HG03060 (cell line): ENCODE measurements at regions not wholly inside any gene's neighbourhood (a gene's known extent, or its start where the extent isn't known, plus 50 kb on each side); places are given as distances from the start of the nearest gene placed in this dataset.
"Not testable (repeated sequence)": the region's sequence is repeated elsewhere in the genome, so short reads cannot be mapped to it uniquely, and the experiment has no call there.

Source experiments
- ATAC-seq: cut with Tn5 transposase; IDR thresholded peaks from one replicate; pipeline ENCODE4 v1.9.1; 2021; ENCODE audit warnings: low read depth, moderate number of reproducible peaks; ENCODE audit not compliant: unreplicated experiment

DNA sequence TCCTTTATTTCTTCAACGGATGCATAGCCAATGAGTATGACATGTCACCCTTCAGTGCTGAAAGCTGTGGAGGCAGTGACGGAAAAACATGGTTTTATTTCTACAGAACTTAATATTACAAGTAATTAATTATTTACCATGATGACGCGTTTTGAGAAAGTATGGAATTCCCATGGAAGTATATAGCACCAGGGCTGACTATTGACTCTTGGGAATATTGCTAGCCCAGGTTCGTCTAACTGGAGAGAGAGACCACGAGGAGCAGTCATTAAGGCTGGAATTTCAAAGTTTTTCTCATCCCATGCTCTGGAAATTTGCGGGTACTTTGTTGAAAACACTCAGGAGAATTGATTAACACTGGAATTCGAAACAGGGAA lies 155.2 kb upstream of the PRSS16 start:
- no peak for ATAC-seq

DNA sequence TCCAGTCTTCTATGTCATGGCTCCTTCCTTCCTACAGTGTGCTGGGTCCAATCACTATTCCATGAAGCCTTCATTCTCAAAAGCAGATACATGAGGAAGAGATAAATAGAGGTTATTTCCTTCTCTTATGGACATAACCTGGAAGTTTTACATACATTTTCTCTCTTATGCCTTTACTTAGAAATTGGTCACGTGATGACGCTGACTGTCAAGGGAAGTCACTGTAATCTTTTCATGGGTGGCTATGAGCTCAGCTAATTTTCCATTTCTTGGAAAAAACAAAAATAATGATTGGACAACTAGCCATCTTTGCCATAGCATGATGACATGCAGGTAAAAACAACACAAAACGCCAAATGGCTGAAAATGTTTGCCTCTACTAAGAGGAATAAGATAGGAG lies 151.6 kb upstream of the PRSS16 start:
- ATAC-seq, result no peak

DNA sequence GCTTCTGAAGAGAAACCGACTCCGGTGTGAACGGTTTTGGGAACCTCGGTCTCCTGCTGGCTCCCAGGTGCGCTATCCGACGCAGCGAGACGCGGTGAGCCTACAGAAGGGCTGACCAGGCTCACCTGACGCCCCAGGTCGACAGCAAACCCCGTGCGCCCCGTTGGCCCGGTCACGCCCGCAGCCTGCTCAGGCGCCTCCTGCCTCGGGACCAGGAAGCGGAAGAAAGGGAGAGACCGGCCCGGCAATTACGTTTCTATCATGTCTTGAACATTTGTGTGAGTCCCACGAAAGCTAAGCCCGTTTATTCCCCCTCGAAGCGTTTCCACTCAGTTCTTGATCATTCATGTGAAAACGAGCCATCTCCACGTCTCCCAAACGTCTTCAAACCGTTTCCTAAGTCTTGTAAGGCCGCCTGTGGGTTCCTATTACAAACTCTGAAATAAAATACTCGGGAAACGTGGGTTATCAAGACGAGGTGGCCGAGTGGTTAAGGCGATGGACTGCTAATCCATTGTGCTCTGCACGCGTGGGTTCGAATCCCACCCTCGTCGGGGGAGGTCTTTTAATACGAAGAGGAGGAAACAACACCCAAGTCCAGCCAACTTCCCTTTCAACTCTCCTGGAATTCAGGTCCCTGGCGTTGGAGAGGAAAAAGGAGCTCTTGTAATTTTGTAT lies 150.5 kb upstream of the PRSS16 start:
- ATAC-seq, result no peak

DNA sequence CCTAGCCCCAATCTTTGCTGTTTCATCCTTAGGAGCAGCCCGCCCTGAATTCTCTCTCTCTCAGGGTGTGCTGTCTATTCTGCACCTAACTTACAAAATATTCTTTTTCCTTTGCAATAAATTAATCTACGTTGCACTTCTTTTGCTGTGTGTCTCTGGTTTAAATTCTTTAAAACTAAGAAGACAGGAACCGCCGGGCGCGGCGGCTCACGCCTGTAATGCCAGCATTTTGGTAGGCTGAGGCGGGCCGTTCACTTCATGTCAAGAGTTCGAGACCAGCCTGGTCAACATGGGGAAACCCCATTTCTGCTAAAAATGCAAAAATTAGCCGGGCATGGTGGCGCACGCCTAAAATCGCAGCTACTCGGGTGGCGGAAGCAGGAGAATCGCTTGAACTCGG lies 148.5 kb upstream of the PRSS16 start:
- no peak for ATAC-seq

DNA sequence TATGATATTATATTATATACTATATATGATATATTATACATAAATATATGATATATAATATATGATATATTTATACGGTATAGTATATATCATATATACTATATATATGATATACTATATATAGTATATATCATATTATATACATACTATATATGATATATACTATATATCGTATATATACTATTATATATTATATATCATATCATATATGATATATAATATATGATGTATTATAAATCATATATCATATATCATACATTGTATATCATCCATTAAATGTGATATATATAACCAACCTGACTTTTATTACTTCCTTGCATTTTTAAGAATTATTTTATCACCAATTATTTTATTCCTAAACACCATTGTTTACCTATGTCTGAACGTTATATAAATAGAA lies 146.6 kb upstream of the PRSS16 start:
- no peak for ATAC-seq

DNA sequence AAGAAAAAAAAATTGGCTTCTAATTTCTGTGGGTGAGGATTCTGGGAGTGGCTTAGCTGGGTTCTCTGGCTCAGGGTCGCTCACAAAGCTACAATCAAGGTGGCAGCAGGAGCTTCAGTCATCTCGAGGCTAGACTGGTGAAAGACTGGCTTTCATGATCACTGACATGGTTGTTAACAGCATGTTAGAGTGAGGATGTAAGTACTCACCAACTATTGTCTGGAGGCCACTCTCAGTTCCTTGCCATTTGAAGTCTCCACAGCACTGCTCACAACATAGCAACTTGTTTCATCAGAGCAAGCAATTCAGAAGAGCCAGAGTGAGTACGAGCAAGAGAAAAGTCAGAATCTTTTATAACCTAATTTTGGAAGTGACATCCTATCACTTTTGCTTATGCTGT lies 145.7 kb upstream of the PRSS16 start:
- ATAC-seq, result no peak

DNA sequence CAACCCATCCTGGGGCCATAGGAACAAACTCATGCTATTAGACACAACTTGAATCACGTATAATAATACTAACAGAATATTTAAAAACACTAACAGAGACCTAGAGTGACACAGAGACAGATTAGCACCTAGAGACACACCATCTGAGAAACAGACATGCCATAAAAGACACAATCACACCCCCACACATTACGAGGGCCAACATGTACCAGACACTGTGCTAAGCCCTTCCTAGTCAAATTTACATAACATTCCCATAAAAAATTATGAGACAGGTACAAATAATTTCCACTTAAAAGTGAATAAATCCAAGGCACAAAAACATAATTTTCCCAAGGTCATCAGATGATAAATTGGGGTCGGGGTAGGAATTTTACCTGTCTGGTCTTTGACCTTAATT lies 141.1 kb upstream of the PRSS16 start:
- ATAC-seq, result no peak

DNA sequence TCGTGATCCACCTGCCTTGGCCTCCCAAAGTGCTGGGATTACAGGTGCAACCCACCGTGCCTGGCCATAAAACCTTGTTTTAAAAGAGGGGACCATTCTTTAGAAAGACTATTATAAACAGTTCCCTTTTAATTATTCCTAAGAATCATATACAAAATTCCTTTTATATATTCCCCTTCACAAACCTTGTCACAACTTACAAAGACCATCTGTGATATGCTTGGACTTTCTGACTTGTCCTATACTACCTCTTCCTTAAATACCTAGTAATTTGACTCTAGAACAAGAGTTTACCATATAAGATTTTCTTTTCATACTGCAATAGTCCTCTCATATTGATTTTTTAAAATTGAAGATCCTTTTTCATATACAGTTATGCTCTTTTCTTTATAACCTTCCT lies 135.8 kb upstream of the PRSS16 start:
- ATAC-seq, result no peak

DNA sequence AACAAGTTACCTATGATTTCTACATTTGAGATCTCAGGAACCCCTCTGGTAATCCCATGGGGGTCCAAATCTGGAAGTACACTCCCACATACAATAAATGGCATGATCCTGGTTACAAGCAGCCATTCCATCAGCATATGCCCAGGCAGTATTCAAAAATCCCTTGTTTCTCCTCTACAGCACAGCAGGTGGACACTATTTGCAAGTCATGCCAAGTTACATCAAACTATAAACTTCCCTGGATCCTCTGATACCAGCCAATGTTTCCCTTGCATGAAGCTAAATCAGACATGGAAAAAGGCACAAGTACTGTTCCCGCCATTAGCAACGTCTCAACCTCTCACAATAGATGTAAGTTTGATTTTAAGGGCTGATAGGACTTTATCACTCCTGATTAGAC lies 134.5 kb upstream of the PRSS16 start:
- no peak for ATAC-seq

DNA sequence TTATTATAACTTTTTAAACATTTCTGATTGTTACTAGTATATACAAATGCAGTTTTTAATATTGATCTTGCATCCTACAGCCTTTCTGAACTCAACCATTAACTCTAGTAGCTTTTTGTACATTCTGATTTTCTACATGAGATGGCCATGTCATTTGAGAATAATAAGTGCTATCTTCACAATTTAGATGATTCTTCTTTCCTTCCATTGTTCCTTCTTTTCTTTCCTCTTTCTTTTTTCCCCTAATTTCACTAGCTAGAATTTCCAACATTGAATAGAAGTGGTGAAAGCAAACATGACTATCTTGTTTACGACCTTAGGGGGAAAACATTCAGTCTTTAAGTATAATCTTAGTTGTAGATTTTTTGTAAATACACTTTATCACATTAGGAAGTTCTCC lies 128.2 kb upstream of the PRSS16 start:
- ATAC-seq, result no peak

DNA sequence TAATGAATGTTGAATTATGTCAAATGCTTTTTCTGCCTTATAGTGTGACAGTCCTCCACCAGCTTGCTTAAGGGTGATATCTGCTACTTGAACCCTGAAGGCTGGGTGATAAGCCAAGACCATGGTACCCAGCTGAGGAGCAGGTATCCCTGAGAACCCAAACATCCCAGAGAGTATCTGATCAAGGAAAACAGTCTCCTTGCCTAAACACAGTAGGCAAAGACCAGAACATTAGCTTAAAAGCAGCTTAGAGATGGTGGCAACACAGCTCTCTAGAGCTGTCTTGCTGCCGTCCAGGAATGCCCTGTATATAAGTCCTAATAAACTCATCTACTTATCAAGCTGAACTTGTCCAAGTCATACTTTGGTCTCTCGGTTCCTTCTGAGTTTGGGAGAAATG lies 127.7 kb upstream of the PRSS16 start:
- no peak for ATAC-seq

DNA sequence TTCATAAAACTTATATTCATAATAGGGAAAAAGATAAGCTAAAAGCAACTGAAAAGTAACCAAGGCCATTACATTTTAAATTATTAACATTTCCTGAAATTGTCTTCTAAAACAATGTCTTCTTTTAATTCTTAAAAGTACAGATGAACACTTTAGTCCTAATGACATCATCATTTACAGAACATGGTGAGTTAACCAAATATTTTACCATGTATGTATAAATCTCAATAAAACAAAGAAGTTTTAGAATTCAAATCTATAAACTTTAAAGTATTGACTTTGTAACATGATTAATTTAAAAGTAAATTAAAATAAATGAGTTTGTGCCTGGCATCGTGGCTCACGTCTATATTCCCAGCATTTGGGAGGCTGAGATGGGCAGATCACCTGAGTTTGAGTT lies 125.9 kb upstream of the PRSS16 start:
- ATAC-seq, result no peak

DNA sequence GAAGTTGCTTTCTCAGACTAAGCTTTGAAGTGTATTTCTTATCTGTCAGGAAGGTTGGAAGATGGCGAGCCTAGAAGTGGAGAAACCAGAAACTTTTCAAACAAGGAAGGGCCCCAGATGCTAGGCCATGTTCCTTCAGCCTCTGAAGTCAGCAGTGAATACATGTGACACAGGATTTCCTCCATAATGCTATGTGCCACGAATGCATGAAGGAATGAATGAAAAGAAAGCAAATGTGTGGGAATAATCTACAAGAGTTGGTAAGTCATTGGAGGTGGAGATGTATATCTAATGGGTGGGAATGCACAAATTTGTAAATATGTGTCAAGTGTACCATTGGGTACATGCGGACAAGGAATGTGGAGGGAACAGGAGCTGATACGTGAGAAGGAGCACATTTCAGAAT lies 123.2 kb upstream of the PRSS16 start:
- ATAC-seq, result no peak

DNA sequence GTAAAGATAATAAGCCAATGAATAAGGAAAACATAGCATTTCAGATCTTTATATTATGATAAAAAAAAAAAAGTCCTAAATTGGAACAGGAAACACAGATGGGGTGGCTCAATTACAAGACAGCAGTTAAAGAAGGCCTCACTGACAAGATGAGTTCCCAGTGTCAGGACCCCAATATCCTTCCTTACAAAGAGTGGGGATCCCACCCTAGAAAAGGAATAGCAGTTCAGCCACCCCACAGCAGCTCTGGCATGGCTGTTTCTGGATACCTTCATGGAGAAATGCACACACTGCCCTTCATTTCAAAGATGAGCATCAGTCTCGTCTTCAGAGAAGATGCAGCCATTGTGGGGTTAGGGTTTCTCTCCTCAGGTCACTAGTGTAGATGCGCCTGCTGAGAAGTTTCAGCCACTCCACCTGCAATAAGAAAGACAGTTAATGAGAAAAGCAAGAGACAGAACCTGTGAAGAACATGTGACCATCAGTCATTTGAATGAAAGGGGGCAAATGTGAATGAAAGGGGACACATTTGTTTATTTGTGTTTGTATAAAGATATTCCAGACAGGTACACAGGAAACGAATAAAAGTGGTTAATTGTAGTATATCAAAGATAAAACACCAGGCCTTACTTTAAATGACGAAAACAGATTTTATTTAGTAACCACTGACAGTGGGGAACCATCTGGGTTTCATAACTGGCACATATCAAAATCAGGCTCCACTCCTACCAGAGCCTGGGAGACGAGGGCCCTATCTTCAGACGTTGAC lies 121.3 kb upstream of the PRSS16 start:
- ATAC-seq, result no peak

DNA sequence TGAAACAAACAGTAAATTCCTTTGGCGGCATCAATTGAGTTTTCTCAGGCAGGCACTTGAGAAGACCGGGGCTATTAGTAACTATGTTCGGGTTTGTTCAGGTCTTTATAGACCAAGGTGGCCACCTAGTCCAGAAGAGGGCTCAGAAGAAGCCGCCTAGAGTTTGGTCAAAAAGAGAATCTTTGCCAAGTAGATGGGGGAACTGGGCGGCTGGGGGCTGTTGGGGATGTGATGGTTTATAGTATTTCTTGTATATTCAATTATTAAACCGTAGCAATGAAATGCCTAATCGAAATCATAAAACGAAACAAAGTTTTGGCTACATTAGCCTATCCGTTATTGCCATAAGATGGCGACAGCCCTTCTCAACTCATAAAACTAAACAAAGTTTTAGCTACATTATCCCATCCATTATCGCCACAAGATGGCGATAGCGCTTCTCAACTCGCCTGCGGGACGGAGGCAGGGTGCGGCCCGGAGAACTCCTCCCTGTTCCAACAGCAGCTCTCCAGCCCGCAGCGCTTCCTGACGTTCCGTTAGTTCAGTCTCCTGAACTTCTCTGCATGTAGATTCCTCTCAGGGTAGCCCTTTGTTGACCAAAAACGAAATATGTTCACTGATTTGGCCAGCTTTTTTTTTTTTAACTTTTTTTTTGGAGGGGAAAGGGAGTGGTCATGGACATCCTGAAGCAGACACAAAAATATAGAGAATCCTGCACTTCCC lies 120.5 kb upstream of the PRSS16 start:
- ATAC-seq, result no peak

DNA sequence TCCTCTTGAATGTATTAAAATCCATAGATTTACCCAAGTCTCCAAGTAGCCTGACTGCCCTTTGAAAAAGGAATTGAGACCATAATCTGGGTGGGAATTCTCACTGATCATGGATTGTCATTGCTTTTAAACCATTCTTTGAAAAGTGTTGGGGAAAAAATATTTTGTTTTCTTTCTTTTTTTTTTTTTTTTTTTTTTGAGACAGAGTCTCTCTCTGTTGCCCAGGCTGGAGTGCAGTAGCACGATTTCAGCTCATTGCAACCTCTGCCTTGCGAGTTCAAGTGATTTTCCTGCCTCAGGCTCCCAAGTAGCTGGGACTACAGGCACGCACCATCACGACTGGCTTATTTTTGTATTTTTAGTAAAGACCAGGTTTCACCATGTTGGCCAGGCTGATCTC lies 119.6 kb upstream of the PRSS16 start:
- ATAC-seq, result not testable (repeated sequence)

DNA sequence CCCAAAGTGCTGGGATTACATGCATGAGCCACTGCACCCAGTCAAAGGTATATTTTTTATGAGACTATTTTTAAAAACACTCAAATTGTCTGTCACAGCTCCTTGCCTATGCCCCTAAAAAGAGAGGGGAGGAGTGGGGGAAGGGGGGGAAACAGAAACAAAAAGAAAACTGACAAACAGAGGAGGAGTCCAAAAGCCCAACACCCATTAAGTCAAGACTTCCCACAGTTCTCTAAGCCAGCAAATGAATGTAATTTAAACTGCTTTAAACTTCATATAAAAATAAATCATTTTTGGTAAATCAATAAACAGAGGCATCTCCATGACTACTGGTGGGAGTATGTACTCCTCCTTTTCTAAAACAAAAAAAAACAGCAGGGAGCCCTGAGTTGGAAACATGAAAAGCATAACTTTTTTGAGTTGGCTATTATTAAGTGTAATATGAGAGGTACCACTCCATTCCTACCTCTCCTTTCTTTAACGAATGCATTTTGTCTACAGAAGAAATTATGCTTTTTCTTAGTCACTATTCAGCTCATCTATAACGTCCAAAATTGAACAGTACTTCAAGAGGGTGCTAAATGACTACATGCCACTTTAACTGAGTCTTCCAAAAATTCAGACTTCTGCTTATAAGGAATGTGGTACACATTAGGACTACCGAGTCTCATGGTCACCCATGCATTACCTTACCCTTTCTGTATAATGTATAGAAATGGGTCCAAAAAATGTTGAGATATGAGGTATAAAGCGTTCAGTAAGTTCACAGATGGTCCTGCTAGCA lies 119.0 kb upstream of the PRSS16 start:
- ATAC-seq, result no peak

DNA sequence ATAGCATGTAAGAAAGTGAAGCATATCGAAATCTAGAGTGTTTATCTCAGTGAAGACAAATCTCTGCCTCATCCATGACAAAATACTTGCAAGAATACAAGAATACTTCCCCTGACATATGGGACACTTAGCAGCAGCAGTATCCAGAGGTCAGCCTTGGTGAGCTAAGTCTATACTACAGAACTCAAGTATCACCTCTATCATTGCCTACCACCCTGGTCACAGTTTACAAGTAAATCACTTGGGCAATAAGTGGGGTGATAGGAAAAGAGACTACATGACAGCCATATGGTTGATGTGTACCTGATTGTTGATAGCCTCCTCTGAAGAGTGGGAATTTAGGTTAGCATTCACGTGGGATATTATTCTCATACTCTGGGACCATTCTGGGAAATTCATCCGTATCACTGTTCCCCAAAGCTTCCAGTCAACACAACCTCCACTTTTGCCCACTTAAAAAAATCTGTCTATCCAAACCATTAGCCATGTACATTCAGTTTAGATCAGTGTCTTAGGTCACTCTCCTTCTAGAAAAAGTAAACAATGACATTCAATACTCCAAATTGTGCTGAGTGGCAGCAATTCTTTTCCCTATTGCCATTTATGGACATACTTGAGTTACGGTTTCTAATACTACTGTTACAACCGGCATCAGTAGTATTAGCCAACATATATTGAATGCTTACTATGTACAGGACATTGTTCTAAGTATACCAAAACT lies 118.2 kb upstream of the PRSS16 start:
- no peak for ATAC-seq

DNA sequence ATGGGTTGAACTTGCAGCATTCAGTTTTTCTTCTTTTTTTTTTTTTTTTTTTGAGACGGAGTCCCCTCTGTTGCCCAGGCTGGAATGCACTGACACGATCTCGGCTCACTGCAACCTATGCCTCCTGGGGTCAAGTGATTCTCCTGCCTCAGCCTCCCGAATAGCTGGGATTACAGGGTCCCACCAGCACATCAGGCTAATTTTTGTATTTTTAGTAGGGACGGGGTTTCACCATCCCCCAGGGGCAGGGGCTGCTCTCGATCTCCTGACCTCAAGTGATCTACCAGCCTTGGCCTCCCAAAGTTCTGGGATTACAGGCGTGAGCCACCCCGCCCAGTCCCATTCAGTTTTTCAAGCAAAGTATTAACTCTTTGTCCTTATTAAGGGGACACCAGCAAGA lies 117.6 kb upstream of the PRSS16 start:
- ATAC-seq, result no peak

DNA sequence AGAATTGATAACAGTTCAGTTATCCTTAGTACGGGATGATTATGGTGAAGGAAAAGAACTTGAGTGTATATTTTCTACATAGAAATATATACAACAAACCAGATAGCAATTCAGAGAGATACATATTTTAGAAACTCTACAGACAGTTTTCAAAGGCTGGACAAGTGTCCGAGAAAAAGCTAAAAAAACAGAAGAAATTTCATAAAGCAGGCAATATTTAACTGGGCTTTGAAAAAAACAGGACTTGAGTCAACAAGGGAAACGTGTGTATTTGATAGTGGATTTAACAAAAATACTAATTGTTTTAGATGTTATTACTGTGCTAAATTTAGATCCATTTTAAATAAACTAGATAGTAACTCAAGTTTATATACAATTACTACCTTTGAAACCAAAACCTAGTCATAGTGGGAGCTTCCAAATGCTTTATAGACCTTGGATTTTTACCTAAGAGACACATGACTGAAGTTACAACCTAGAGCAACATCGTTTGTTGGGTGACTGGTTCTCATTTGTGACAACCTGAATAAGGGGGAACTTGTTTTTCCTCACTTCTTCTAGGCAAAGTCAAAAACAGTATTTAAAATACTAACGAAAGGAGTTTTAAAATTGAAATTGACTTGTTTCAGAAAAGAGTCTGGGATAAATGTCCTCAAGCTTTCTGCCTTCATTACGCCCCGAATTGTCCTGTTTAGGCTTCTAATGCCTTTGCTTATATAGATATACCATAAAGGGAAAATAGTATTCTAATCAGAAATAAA lies 116.7 kb upstream of the PRSS16 start:
- ATAC-seq, result no peak
